Esophagus muscularis mucosa (tissue), 4 donors: ENCODE measurements at regions not wholly inside any gene's neighbourhood (a gene's known extent, or its start where the extent isn't known, plus 50 kb on each side); places are given as distances from the start of the nearest gene placed in this dataset.

Experiments
- EP300 ChIP-seq: sonication (generic); formaldehyde crosslinking; IDR thresholded peaks from one replicate; pipeline ENCODE4 v1.6.1; 2017; ENCODE audit warnings: antibody characterized with exemption
- POLR2A ChIP-seq: fragments of 450-650 bp; IDR thresholded peaks from one replicate; pipeline ENCODE4 v1.6.1; 2017; ENCODE audit warnings: antibody characterized with exemption, moderate library complexity, mild to moderate bottlenecking, low read depth
- POLR2AphosphoS5 ChIP-seq, 2 donors: sonication (generic); formaldehyde crosslinking; IDR thresholded peaks; one replicate each; pipeline ENCODE4 v1.6.1; 2017; ENCODE audit warnings: antibody characterized with exemption in 2 of 2
- TF ChIP-seq, protein P1 (sequence below), 3 experiments: fragments of 200-600 bp in 2 of 3; fragments of 450-650 bp in 1 of 3; sonication (generic) in 2 of 3; IDR thresholded peaks; one replicate each; pipeline ENCODE4 v1.5.1; 2017 to 2019; ENCODE audit warnings: antibody characterized with exemption in 3 of 3, mild to moderate bottlenecking in 2 of 3, moderate library complexity in 1 of 3

DNA sequence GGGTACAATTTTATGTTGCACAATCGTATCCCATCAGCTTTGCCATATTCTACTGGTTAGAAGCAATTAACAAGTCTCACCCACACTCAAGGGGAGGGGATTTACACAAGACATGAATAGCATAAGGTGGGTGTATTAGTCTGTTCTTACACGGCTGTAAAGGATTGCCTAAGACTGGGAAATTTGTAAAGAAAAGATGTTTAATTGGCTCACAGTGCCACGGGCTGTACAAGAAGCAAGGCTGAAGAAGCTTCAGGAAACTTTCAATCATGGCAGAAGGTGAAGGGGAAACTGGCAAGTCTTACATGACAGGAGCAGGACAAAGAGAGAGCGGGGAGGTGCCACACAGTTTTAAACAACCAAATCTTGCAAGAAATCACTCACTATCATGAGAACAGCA is 231.8 kb upstream of the AMIGO2 start:
- TF ChIP-seq, protein P1, sequence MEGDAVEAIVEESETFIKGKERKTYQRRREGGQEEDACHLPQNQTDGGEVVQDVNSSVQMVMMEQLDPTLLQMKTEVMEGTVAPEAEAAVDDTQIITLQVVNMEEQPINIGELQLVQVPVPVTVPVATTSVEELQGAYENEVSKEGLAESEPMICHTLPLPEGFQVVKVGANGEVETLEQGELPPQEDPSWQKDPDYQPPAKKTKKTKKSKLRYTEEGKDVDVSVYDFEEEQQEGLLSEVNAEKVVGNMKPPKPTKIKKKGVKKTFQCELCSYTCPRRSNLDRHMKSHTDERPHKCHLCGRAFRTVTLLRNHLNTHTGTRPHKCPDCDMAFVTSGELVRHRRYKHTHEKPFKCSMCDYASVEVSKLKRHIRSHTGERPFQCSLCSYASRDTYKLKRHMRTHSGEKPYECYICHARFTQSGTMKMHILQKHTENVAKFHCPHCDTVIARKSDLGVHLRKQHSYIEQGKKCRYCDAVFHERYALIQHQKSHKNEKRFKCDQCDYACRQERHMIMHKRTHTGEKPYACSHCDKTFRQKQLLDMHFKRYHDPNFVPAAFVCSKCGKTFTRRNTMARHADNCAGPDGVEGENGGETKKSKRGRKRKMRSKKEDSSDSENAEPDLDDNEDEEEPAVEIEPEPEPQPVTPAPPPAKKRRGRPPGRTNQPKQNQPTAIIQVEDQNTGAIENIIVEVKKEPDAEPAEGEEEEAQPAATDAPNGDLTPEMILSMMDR (IDR thresholded peaks at IDR 0.05): no peak
- TF ChIP-seq POLR2A (no peak), POLR2AphosphoS5 (IDR thresholded peaks at IDR 0.05) (no peak), EP300 (no peak)
